Pulmonary artery endothelial cell (primary cell): ENCODE measurements at regions not wholly inside any gene's neighbourhood (a gene's known extent, or its start where the extent isn't known, plus 50 kb on each side); places are given as distances from the start of the nearest gene placed in this dataset.

Source experiments
- DNase-seq: peaks from one replicate; pipeline ENCODE4 v3.0.0-alpha.2; 2011; ENCODE audit warnings: low read depth, low spot score

GRCh38 chr12:97923546-97923945 lies 460.9 kb downstream of the RMST start:
- no peak for DNase-seq

- no peak for DNase-seq
Observed at GRCh38 chr12:97924122-97924521, 461.5 kb downstream of the RMST start.

GRCh38 chr12:97927977-97928376 lies 465.4 kb downstream of the RMST start:
- no peak for DNase-seq

- DNase-seq = no peak
Observed at GRCh38 chr12:97936165-97936564, 473.6 kb downstream of the RMST start.

GRCh38 chr12:97938031-97938430 lies 475.4 kb downstream of the RMST start:
- DNase-seq = no peak

- DNase-seq = no peak
Observed at GRCh38 chr12:97939156-97939555, 476.6 kb downstream of the RMST start.

GRCh38 chr12:97940105-97940504 lies 477.5 kb downstream of the RMST start:
- DNase-seq = no peak

GRCh38 chr12:97940629-97941028 lies 478.0 kb downstream of the RMST start:
- DNase-seq = no peak

- DNase-seq = no peak
Observed at GRCh38 chr12:97941686-97942354, 479.2 kb downstream of the RMST start.

- DNase-seq = no peak
Observed at GRCh38 chr12:97943359-97943758, 480.8 kb downstream of the RMST start.

GRCh38 chr12:97944576-97944975 lies 482.0 kb downstream of the RMST start:
- DNase-seq = no peak

GRCh38 chr12:97946701-97947100 lies 484.1 kb downstream of the RMST start:
- DNase-seq = no peak

GRCh38 chr12:97948591-97948990 lies 486.0 kb downstream of the RMST start:
- no peak for DNase-seq

GRCh38 chr12:97951239-97951638 lies 488.6 kb downstream of the RMST start:
- no peak for DNase-seq

GRCh38 chr12:97951717-97952116 lies 489.1 kb downstream of the RMST start:
- DNase-seq = no peak

- DNase-seq = no peak
Observed at GRCh38 chr12:97957109-97957508, 494.5 kb downstream of the RMST start.

GRCh38 chr12:97960225-97960624 lies 497.6 kb downstream of the RMST start:
- DNase-seq = no peak

- DNase-seq = no peak
Observed at GRCh38 chr12:97960741-97961608, 498.4 kb downstream of the RMST start.

- DNase-seq = no peak
Observed at GRCh38 chr12:97967831-97968230, 505.2 kb downstream of the RMST start.

GRCh38 chr12:97968641-97969197 lies 506.1 kb downstream of the RMST start:
- no peak for DNase-seq

GRCh38 chr12:97977870-97978405 lies 515.3 kb downstream of the RMST start:
- DNase-seq = no peak

GRCh38 chr12:97982684-97983083 lies 520.1 kb downstream of the RMST start:
- no peak for DNase-seq
